ENCODE measurements at regions not wholly inside any gene's neighbourhood (a gene's known extent, or its start where the extent isn't known, plus 50 kb on each side); places are given as distances from the start of the nearest gene placed in this dataset.

GRCh38 chr22:49284056-49284784 is 543.5 kb downstream of the BRD1 start:
- DNase-seq (ENCODE audit: low read depth), result no peak

- no peak for DNase-seq (ENCODE audit: low read depth)
These were observed 545.1 kb downstream of the BRD1 start for GRCh38 chr22:49282596-49282995.

GRCh38 chr22:49281467-49282340 is 546.0 kb downstream of the BRD1 start:
- DNase-seq (ENCODE audit: low read depth), result no peak

- no peak for DNase-seq (ENCODE audit: low read depth)
These were observed 549.3 kb downstream of the BRD1 start for GRCh38 chr22:49278340-49278739.

- DNase-seq (ENCODE audit: low read depth), result no peak
These were observed 551.1 kb downstream of the BRD1 start for GRCh38 chr22:49276567-49276966.

- no peak for DNase-seq (ENCODE audit: low read depth)
These were observed 552.8 kb downstream of the BRD1 start for GRCh38 chr22:49274754-49275380.

- no peak for DNase-seq (ENCODE audit: low read depth)
These were observed 555.0 kb downstream of the BRD1 start for GRCh38 chr22:49272546-49273125.

- no peak for DNase-seq (ENCODE audit: low read depth)
These were observed 555.8 kb downstream of the BRD1 start for GRCh38 chr22:49271831-49272230.

GRCh38 chr22:49271369-49271727 is 556.3 kb downstream of the BRD1 start:
- no peak for DNase-seq (ENCODE audit: low read depth)

- no peak for DNase-seq (ENCODE audit: low read depth)
These were observed 556.9 kb downstream of the BRD1 start for GRCh38 chr22:49270595-49271368.

- no peak for DNase-seq (ENCODE audit: low read depth)
These were observed 557.7 kb downstream of the BRD1 start for GRCh38 chr22:49269928-49270327.

GRCh38 chr22:49269371-49269770 is 558.3 kb downstream of the BRD1 start:
- DNase-seq (ENCODE audit: low read depth), result no peak

- no peak for DNase-seq (ENCODE audit: low read depth)
These were observed 558.7 kb downstream of the BRD1 start for GRCh38 chr22:49268924-49269323.

GRCh38 chr22:49267996-49268395 is 559.7 kb downstream of the BRD1 start:
- no peak for DNase-seq (ENCODE audit: low read depth)

- no peak for DNase-seq (ENCODE audit: low read depth)
These were observed 560.8 kb downstream of the BRD1 start for GRCh38 chr22:49266561-49267519.

GRCh38 chr22:49264696-49265095 is 563.0 kb downstream of the BRD1 start:
- DNase-seq (ENCODE audit: low read depth), result no peak

GRCh38 chr22:49263101-49263500 is 564.6 kb downstream of the BRD1 start:
- no peak for DNase-seq (ENCODE audit: low read depth)

- no peak for DNase-seq (ENCODE audit: low read depth)
These were observed 565.5 kb downstream of the BRD1 start for GRCh38 chr22:49262167-49262566.

- DNase-seq (ENCODE audit: low read depth), result no peak
These were observed 566.1 kb downstream of the BRD1 start for GRCh38 chr22:49261616-49262015.
